Neural cell (in vitro differentiated cells): ENCODE measurements at regions not wholly inside any gene's neighbourhood (a gene's known extent, or its start where the extent isn't known, plus 50 kb on each side); places are given as distances from the start of the nearest gene placed in this dataset.

Experiments
- H2AFZ ChIP-seq: fragments of 200-600, 300-800 bp; sonication (generic), shearing (Covaris generic); 2 replicates; pipeline ENCODE4 v1.6.0; 2014; ENCODE audit warnings: low read depth, mild to moderate bottlenecking, antibody characterized with exemption, low read length, moderate library complexity
- H3F3A ChIP-seq: fragments of 200-600 bp; shearing (Covaris generic); 2 replicates; pipeline ENCODE4 v1.6.1; 2016; ENCODE audit warnings: mild to moderate bottlenecking, moderate library complexity, mixed read lengths, antibody characterized with exemption, low read length; ENCODE audit not compliant: insufficient read depth, poor library complexity, severe bottlenecking
- H3K27ac ChIP-seq: fragments of 200-600, 300-800 bp; sonication (generic), shearing (Covaris generic); 2 replicates; pipeline ENCODE4 v1.5.1; 2014; ENCODE audit warnings: mild to moderate bottlenecking, low read length, moderate library complexity
- H3K27me3 ChIP-seq: fragments of 300-800, 200-600 bp; sonication (generic), shearing (Covaris generic); 2 replicates; pipeline ENCODE4 v1.6.0; 2014; ENCODE audit warnings: mild to moderate bottlenecking, low read depth, low read length, moderate library complexity; ENCODE audit not compliant: insufficient read depth
- H3K36me3 ChIP-seq: fragments of 300-800, 200-600 bp; sonication (generic), shearing (Covaris generic); 2 replicates; pipeline ENCODE4 v1.5.1; 2014; ENCODE audit warnings: mild to moderate bottlenecking, antibody characterized with exemption, low read length, moderate library complexity; ENCODE audit not compliant: insufficient read depth
- H3K4me2 ChIP-seq: fragments of 300-800, 200-600 bp; sonication (generic), shearing (Covaris generic); 2 replicates; pipeline ENCODE4 v1.6.0; 2014; ENCODE audit warnings: mild to moderate bottlenecking, low read length
- H3K4me3 ChIP-seq: fragments of 300-800, 200-600 bp; sonication (generic), shearing (Covaris generic); 2 replicates; pipeline ENCODE4 v1.5.1; 2014; ENCODE audit warnings: mild to moderate bottlenecking, low read length, moderate library complexity
- H3K79me2 ChIP-seq: fragments of 200-600 bp; shearing (Covaris generic); replicated peaks from 2 replicates; pipeline ENCODE4 v1.6.0; 2014; ENCODE audit warnings: mild to moderate bottlenecking, low read length, moderate library complexity; ENCODE audit not compliant: insufficient read depth
- H3K9ac ChIP-seq: fragments of 300-800, 200-600 bp; sonication (generic), shearing (Covaris generic); 2 replicates; pipeline ENCODE4 v1.6.1; 2016; ENCODE audit warnings: mild to moderate bottlenecking, low read length, mixed read lengths
- H3K9me2 ChIP-seq: fragments of 200-600 bp; shearing (Covaris generic); 2 replicates; pipeline ENCODE4 v1.6.1; 2016; ENCODE audit warnings: mild to moderate bottlenecking, low read length, mixed read lengths; ENCODE audit not compliant: insufficient read depth
- H3K9me3 ChIP-seq: fragments of 200-600, 300-800 bp; sonication (generic), shearing (Covaris generic); 2 replicates; pipeline ENCODE4 v1.6.1; 2016; ENCODE audit warnings: mild to moderate bottlenecking, mixed run types, low read length, moderate library complexity, mixed read lengths
- H4K20me1 ChIP-seq: fragments of 200-600 bp; shearing (Covaris generic); 2 replicates; pipeline ENCODE4 v1.6.1; 2016; ENCODE audit warnings: mild to moderate bottlenecking, mixed run types; ENCODE audit not compliant: insufficient read depth
- CTCF ChIP-seq: fragments of 450-650 bp; IDR thresholded peaks from 2 replicates; pipeline ENCODE4 v1.5.1; 2014; ENCODE audit warnings: antibody characterized with exemption, mild to moderate bottlenecking, moderate library complexity; ENCODE audit not compliant: poor library complexity, severe bottlenecking
- EP300 ChIP-seq: fragments of 450-650 bp; conservative IDR thresholded peaks from 2 replicates; pipeline ENCODE4 v1.6.1; 2014; ENCODE audit warnings: antibody characterized with exemption, mild to moderate bottlenecking, moderate library complexity; ENCODE audit not compliant: poor library complexity, severe bottlenecking
- EZH2 ChIP-seq: fragments of 200-600, 300-800 bp; shearing (Covaris generic), sonication (generic); IDR thresholded peaks from 2 replicates; pipeline ENCODE4 v1.6.1; 2014; ENCODE audit warnings: antibody characterized with exemption, low read length, borderline replicate concordance, mild to moderate bottlenecking; ENCODE audit not compliant: insufficient read depth, poor library complexity, severe bottlenecking
- MXI1 ChIP-seq: fragments of 450-650 bp; conservative IDR thresholded peaks from 2 replicates; pipeline ENCODE4 v1.6.1; 2014; ENCODE audit warnings: antibody characterized with exemption, mild to moderate bottlenecking; ENCODE audit not compliant: poor library complexity, severe bottlenecking
- POLR2AphosphoS5 ChIP-seq: IDR thresholded peaks from 2 replicates; pipeline ENCODE4 v1.6.1; 2012
- RAD21 ChIP-seq: fragments of 450-650 bp; conservative IDR thresholded peaks from 2 replicates; pipeline ENCODE4 v1.6.1; 2014; ENCODE audit warnings: antibody characterized with exemption, mild to moderate bottlenecking, moderate library complexity
- SMC3 ChIP-seq: fragments of 450-650 bp; conservative IDR thresholded peaks from 2 replicates; pipeline ENCODE4 v1.6.1; 2014; ENCODE audit warnings: antibody characterized with exemption, mild to moderate bottlenecking, moderate library complexity; ENCODE audit not compliant: poor library complexity
- TAF1 ChIP-seq: IDR thresholded peaks from 2 replicates; pipeline ENCODE4 v1.6.1; 2012; ENCODE audit warnings: low read depth
- TF ChIP-seq, protein P1 (sequence below): IDR thresholded peaks from 2 replicates; pipeline ENCODE4 v1.6.1; 2012; ENCODE audit warnings: borderline replicate concordance

DNA sequence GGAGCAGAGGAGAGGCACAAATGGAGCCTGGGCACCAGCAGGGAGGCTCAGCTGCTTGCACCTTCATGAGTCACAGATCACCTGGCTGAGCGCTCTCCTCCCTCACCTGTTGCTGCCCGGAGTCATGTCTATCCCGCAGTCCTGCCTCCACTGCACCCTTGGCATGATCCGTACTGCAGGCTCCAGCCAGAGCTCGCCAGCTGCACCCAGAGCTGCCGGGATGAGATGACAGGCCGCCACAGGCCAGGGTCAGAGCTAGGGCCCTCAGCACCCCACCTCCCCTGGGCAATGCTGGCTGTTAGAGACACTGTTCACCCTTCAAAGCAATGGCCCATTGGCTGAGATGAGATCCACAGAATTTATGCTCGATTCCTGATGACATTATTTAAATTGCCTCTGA, 702.8 kb downstream of the TBC1D22A start:
- Histone ChIP-seq H3K36me3 (no peaks in the 10 kb centered on the region), H3K79me2 (no peaks in the 10 kb centered on the region), H3K9me2 (no peaks in the 10 kb centered on the region), H4K20me1 (no peaks in the 10 kb centered on the region), H3K4me2 (no peak overlapping the region), H2AFZ (no peak overlapping the region), H3F3A (no peaks in the 10 kb centered on the region), H3K9ac (no peak overlapping the region), H3K9me3 (peaks cover 6% of the 10 kb centered on the region), H3K27ac (no peak overlapping the region), H3K4me3 (no peak overlapping the region), H3K27me3 (no peaks in the 10 kb centered on the region)
- TF ChIP-seq, protein P1, sequence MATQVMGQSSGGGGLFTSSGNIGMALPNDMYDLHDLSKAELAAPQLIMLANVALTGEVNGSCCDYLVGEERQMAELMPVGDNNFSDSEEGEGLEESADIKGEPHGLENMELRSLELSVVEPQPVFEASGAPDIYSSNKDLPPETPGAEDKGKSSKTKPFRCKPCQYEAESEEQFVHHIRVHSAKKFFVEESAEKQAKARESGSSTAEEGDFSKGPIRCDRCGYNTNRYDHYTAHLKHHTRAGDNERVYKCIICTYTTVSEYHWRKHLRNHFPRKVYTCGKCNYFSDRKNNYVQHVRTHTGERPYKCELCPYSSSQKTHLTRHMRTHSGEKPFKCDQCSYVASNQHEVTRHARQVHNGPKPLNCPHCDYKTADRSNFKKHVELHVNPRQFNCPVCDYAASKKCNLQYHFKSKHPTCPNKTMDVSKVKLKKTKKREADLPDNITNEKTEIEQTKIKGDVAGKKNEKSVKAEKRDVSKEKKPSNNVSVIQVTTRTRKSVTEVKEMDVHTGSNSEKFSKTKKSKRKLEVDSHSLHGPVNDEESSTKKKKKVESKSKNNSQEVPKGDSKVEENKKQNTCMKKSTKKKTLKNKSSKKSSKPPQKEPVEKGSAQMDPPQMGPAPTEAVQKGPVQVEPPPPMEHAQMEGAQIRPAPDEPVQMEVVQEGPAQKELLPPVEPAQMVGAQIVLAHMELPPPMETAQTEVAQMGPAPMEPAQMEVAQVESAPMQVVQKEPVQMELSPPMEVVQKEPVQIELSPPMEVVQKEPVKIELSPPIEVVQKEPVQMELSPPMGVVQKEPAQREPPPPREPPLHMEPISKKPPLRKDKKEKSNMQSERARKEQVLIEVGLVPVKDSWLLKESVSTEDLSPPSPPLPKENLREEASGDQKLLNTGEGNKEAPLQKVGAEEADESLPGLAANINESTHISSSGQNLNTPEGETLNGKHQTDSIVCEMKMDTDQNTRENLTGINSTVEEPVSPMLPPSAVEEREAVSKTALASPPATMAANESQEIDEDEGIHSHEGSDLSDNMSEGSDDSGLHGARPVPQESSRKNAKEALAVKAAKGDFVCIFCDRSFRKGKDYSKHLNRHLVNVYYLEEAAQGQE = no peak
- TF ChIP-seq POLR2AphosphoS5 (no peak), TAF1 (no peak), EZH2 (no peak), SMC3 (no peak), CTCF (no peak), MXI1 (no peak), RAD21 (no peak), EP300 (no peak)

DNA sequence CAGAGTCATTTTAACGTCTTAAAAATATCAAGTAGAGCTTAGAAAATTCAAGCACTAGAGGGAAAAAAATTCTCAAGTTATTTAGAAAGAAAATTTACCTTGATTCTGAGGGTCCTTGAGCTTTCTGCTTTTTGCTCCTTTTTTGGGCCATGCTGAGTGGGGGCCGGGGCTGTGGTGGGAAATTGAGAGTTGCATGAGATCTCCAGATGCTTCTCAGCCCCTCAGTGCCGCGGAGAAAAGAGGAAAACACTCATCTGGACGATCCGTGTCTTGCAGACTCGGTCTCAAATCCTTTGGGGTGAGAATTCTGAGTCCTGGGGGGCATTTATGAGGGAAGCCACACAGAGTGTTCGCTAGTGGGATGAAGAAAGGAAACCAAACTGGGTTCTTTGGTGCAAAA, 700.8 kb downstream of the TBC1D22A start:
- Histone ChIP-seq H2AFZ (no peak overlapping the region), H3K9ac (no peak overlapping the region), H3K4me3 (no peak overlapping the region), H3K27ac (no peak overlapping the region), H3K27me3 (no peaks in the 10 kb centered on the region), H3K79me2 (no peaks in the 10 kb centered on the region), H3K4me2 (no peak overlapping the region), H3F3A (no peaks in the 10 kb centered on the region), H3K9me2 (no peaks in the 10 kb centered on the region), H3K9me3 (peaks cover 6% of the 10 kb centered on the region), H4K20me1 (no peaks in the 10 kb centered on the region), H3K36me3 (no peaks in the 10 kb centered on the region)
- TF ChIP-seq MXI1 (no peak), POLR2AphosphoS5 (no peak), RAD21 (no peak), EP300 (no peak), SMC3 (no peak), EZH2 (no peak), TAF1 (no peak), CTCF (no peak)
- TF ChIP-seq, protein P1 = no peak
